Right lobe of liver (tissue), 6 donors: ENCODE measurements at regions not wholly inside any gene's neighbourhood (a gene's known extent, or its start where the extent isn't known, plus 50 kb on each side); places are given as distances from the start of the nearest gene placed in this dataset.

Source experiments
- ATAC-seq, 4 donors: fragments of 200-7000 bp; cut with Tn5 transposase; one replicate each; pipeline ENCODE4 v1.9.1; 2020; ENCODE audit warnings: mild to moderate bottlenecking in 4 of 4, moderate library complexity in 4 of 4
- DNase-seq, 3 donors: peaks; one replicate each; pipeline ENCODE4 v3.0.0-alpha.2; 2020
- H3K27ac ChIP-seq, 3 donors: fragments of 200-600 bp; one replicate each; pipeline ENCODE4 v1.8.0; 2022
- H3K27me3 ChIP-seq, 2 donors: fragments of 200-600 bp; one replicate each; pipeline ENCODE4 v1.8.0; 2022
- H3K36me3 ChIP-seq, 4 donors: fragments of 200-600 bp; sonication (generic) in 1 of 4; one replicate each; pipeline versions ENCODE4 v1.5.1 to v1.8.0; 2017 to 2022; ENCODE audit warnings: control low read depth in 1 of 4
- H3K4me1 ChIP-seq, 4 donors: fragments of 200-600 bp; sonication (generic) in 1 of 4; one replicate each; pipeline versions ENCODE4 v1.5.1 to v1.8.0; 2017 to 2022; ENCODE audit warnings: control low read depth in 1 of 4
- H3K4me3 ChIP-seq, 3 donors: fragments of 200-600 bp; one replicate each; pipeline ENCODE4 v1.8.0; 2022
- H3K9me3 ChIP-seq, 4 donors: fragments of 200-600 bp; sonication (generic) in 1 of 4; one replicate each; pipeline versions ENCODE4 v1.5.1 to v1.8.0; 2017 to 2022; ENCODE audit warnings: control low read depth in 1 of 4
- CTCF ChIP-seq, 4 donors: fragments of 200-600 bp in 3 of 4; fragments of 450-650 bp in 1 of 4; IDR thresholded peaks; one replicate each; pipeline versions ENCODE4 v1.5.1 to v1.8.0; 2016 to 2022; ENCODE audit warnings: antibody characterized with exemption in 4 of 4, mild to moderate bottlenecking in 2 of 4
- POLR2A ChIP-seq: fragments of 450-650 bp; IDR thresholded peaks from one replicate; pipeline ENCODE4 v1.6.1; 2017; ENCODE audit warnings: antibody characterized with exemption, mild to moderate bottlenecking
- WGBS: methylation state at CpG from one replicate; pipeline ENCODE4 v1.1.6; 2018; ENCODE audit warnings: low coverage, low lambda C conversion rate; ENCODE audit not compliant: insufficient coverage; ENCODE audit errors: missing lambda C conversion rate; 5-methylcytosine and 5-hydroxymethylcytosine counted together
- intact Hi-C, 2 donors: fragments of 100-400 bp; cut with DNase I; formaldehyde crosslinking; loops; one replicate each; pipeline versions ENCODE4 v1.11.2 to v1.14.1; 2022
- donor health status: DM: no; HTN: yes; CAD: no.
- donor health status: DM: no; HTN: no; CAD: no.
- donor health status: DM: no; HTN: no; CAD: no.
- donor health status: DM: no; HTN: yes; CAD: no.
- donor health status: DM: no; HTN: yes; CAD: no.

DNA sequence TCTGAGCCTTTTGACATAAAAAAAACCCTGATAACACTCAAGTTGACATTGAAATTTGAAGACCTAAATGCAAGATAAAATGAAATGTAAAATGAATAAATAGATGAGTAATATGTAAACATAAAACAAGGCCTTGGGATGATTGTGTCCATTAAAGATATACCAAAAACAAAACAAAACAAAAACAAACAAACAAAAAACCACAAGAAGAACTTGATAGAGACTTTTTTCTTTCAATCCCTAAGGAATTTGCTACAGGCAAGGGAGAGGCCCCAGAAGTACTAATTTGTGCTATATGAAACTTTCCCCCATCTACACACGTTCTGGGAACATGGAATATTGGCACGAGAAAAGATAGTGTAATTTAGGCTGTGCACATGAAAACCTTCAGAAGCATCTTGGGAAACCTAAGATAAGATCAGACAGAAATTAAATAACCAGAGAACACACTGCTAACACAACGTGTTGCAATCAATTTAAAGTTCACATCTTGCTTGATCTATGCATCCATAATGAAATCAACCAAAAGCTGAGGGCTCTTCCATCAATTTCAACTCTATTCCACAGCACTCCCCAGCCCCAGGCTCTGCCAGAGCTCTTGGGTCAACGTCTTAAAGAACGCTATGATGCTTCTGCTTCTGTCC lies 201.1 kb upstream of the RREB1 start:
- Histone ChIP-seq H3K9me3 (no peaks in the 10 kb centered on the region), H3K36me3 (no peaks in the 10 kb centered on the region), H3K27ac (no peak overlapping the region), H3K27me3 (no peaks in the 10 kb centered on the region), H3K4me3 (no peak overlapping the region), H3K4me1 (no peaks in the 10 kb centered on the region)
- WGBS = 66% methylated on average over 5 of the region's 5 CpGs
- ATAC-seq (no peak), DNase-seq (no peak)
- TF ChIP-seq CTCF (IDR thresholded peaks at IDR 0.05) (no peak), POLR2A (no peak)
- intact Hi-C loops = no loop called here

GRCh38 chr6:6907286-6907685 lies 200.5 kb upstream of the RREB1 start:
- intact Hi-C loops = no loop called here
- WGBS = 90% methylated on average over 3 of the region's 4 CpGs
- Histone ChIP-seq H3K4me1 (no peaks in the 10 kb centered on the region), H3K36me3 (no peaks in the 10 kb centered on the region), H3K27ac (no peak overlapping the region), H3K9me3 (no peaks in the 10 kb centered on the region), H3K27me3 (no peaks in the 10 kb centered on the region), H3K4me3 (no peak overlapping the region)
- DNase-seq = no peak
- no peak for ATAC-seq
- no peak for TF ChIP-seq POLR2A
- no peak for TF ChIP-seq CTCF (IDR thresholded peaks at IDR 0.05)

GRCh38 chr6:6908121-6908520 lies 199.6 kb upstream of the RREB1 start:
- 93% methylated on average over 1 of the region's 1 CpG for WGBS
- peak in 1 of 4 donors; percentile 30 for ATAC-seq
- no peaks in the 10 kb centered on the region for H3K9me3 ChIP-seq
- DNase-seq = no peak
- no peak overlapping the region for H3K4me3 ChIP-seq
- TF ChIP-seq CTCF (IDR thresholded peaks at IDR 0.05) (no peak), POLR2A (no peak)
- no peak overlapping the region for H3K27ac ChIP-seq
- intact Hi-C loops = no loop called here
- no peaks in the 10 kb centered on the region for H3K27me3 ChIP-seq
- no peaks in the 10 kb centered on the region for H3K4me1 ChIP-seq
- no peaks in the 10 kb centered on the region for H3K36me3 ChIP-seq

GRCh38 chr6:6909111-6909510 lies 198.7 kb upstream of the RREB1 start:
- DNase-seq (no peak), ATAC-seq (no peak)
- H3K27me3 ChIP-seq = no peaks in the 10 kb centered on the region
- no peaks in the 10 kb centered on the region for H3K4me1 ChIP-seq
- intact Hi-C loops = no loop called here
- no peak overlapping the region for H3K4me3 ChIP-seq
- no peaks in the 10 kb centered on the region for H3K9me3 ChIP-seq
- TF ChIP-seq POLR2A (no peak), CTCF (IDR thresholded peaks at IDR 0.05) (no peak)
- no peaks in the 10 kb centered on the region for H3K36me3 ChIP-seq
- 62% methylated on average over 7 of the region's 9 CpGs for WGBS
- no peak overlapping the region for H3K27ac ChIP-seq
